GM12878 (cell line): ENCODE measurements at regions not wholly inside any gene's neighbourhood (a gene's known extent, or its start where the extent isn't known, plus 50 kb on each side); places are given as distances from the start of the nearest gene placed in this dataset.

Experiments
- ATF2 ChIP-seq: IDR thresholded peaks from 2 replicates; pipeline ENCODE4 v1.6.1; 2012; ENCODE audit warnings: low read length, inconsistent platforms
- ATF7 ChIP-seq: fragments of 450-650 bp; IDR thresholded peaks from 2 replicates; pipeline ENCODE4 v1.6.1; 2016; ENCODE audit warnings: low read depth, mild to moderate bottlenecking
- BCLAF1 ChIP-seq: fragments of 450-650 bp; IDR thresholded peaks from 2 replicates; pipeline ENCODE4 v1.6.1; 2017; ENCODE audit warnings: antibody characterized with exemption, mild to moderate bottlenecking, moderate library complexity
- CREM ChIP-seq: IDR thresholded peaks from 2 replicates; pipeline ENCODE4 v1.6.1; 2014; ENCODE audit warnings: antibody characterized with exemption, low read depth
- ELK1 ChIP-seq: IDR thresholded peaks from 2 replicates; pipeline ENCODE4 v1.6.1; 2012; ENCODE audit warnings: low read depth, low read length, improper control_type of control experiment
- FOS ChIP-seq: IDR thresholded peaks from 3 replicates; pipeline ENCODE4 v1.6.1; 2011; ENCODE audit warnings: borderline replicate concordance; ENCODE audit not compliant: insufficient read length; ENCODE audit errors: extremely low read depth
- HCFC1 ChIP-seq: fragments of 150-350 bp; IDR thresholded peaks from 2 replicates; pipeline ENCODE4 v1.6.1; 2014; ENCODE audit warnings: low read length
- NKRF ChIP-seq: fragments of 450-650 bp; conservative IDR thresholded peaks from 2 replicates; pipeline ENCODE4 v1.6.1; 2017; ENCODE audit warnings: mild to moderate bottlenecking, moderate library complexity
- PAX5 ChIP-seq: IDR thresholded peaks from 2 replicates; pipeline ENCODE4 v1.6.1; 2011; ENCODE audit warnings: low read depth, low read length, borderline replicate concordance
- RB1 ChIP-seq: fragments of 450-650 bp; formaldehyde crosslinking; IDR thresholded peaks from 2 replicates; pipeline ENCODE4 v1.6.1; 2017; ENCODE audit warnings: mild to moderate bottlenecking, borderline replicate concordance
- RFX5 ChIP-seq: IDR thresholded peaks from 2 replicates; pipeline ENCODE4 v1.6.1; 2011; ENCODE audit warnings: low read depth, low read length, improper control_type of control experiment
- SKIL ChIP-seq: fragments of 450-650 bp; IDR thresholded peaks from 2 replicates; pipeline ENCODE4 v1.6.1; 2017; ENCODE audit warnings: mild to moderate bottlenecking, low read depth, inconsistent platforms; ENCODE audit not compliant: poor library complexity, severe bottlenecking
- SREBF2 ChIP-seq: IDR thresholded peaks from 2 replicates; pipeline ENCODE4 v1.6.1; 2012; ENCODE audit warnings: mild to moderate bottlenecking, low read length
- TBL1XR1 ChIP-seq: IDR thresholded peaks from 2 replicates; pipeline ENCODE4 v1.6.1; 2012; ENCODE audit warnings: low read depth, low read length, improper control_type of control experiment
- TCF7 ChIP-seq: IDR thresholded peaks from 2 replicates; pipeline ENCODE4 v1.6.1; 2014; ENCODE audit warnings: antibody characterized with exemption, borderline replicate concordance
- USF1 ChIP-seq: IDR thresholded peaks from 2 replicates; pipeline ENCODE4 v1.6.1; 2011; ENCODE audit warnings: borderline replicate concordance, low read depth, mild to moderate bottlenecking, moderate library complexity, mixed read lengths, low read length; ENCODE audit not compliant: insufficient read depth; ENCODE audit errors: extremely low read length
- ZNF274 ChIP-seq: IDR thresholded peaks from one replicate; pipeline ENCODE4 v1.8.0; 2011; ENCODE audit not compliant: insufficient read length, insufficient read depth

- TF ChIP-seq NKRF, result no peak; the same call in 1 of the 2 replicates
- TF ChIP-seq BCLAF1, result no peak
- TF ChIP-seq FOS, result no peak
- TF ChIP-seq TBL1XR1, result no peak
- no peak for TF ChIP-seq ELK1
- TF ChIP-seq HCFC1, result no peak
- peak; percentile 29; the same call in 1 of the 2 replicates for TF ChIP-seq TCF7
- peak; percentile 57 for TF ChIP-seq CREM
- 0 out of 2 replicates have a peak, but pooled peaks have one; percentile 31 for TF ChIP-seq PAX5
- TF ChIP-seq RB1, result 0 out of 2 replicates have a peak, but pooled peaks have one; percentile 13
- no peak for TF ChIP-seq RFX5
- TF ChIP-seq SREBF2, result no peak
- no peak for TF ChIP-seq USF1
- TF ChIP-seq ZNF274, result no peak
- peak; percentile 81 for TF ChIP-seq SKIL
- peak; percentile 72 for TF ChIP-seq ATF7
- peak; percentile 90 for TF ChIP-seq ATF2
Measured at GRCh38 chr6:11828262-11828870, 49.8 kb upstream of the ADTRP start (continued).
